ENCODE measurements at regions not wholly inside any gene's neighbourhood (a gene's known extent, or its start where the extent isn't known, plus 50 kb on each side); places are given as distances from the start of the nearest gene placed in this dataset.
"Not testable (repeated sequence)": the region's sequence is repeated elsewhere in the genome, so short reads cannot be mapped to it uniquely, and the experiment has no call there.

DNA sequence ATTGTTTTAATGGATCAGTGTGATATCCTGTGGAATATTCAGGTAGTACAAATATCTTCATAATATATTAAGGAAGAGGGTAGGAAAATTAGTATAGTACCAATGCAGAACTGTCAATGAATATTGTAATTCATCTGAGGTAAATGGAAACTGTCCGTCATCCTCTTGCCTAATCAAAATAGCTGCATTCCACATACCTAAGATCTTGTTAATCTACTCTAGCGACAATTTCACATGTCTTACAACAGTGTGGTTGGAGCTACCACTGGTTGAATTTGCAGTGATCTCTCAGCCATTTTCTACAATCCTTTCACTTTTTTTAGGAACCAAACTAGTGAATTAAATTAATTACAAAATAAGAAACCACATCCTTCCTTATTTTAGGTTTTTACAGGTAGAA, 117.5 kb downstream of the PCDH18 start:
- H3K9me3 ChIP-seq (ENCODE audit: control insufficient read depth, low read length): no peaks in the 10 kb centered on the region
- H3K4me2 ChIP-seq (ENCODE audit: low read length): no peak overlapping the region
- H2AFZ ChIP-seq: no peak overlapping the region
- no peak overlapping the region for H3K27ac ChIP-seq
- H3K79me2 ChIP-seq: no peaks in the 10 kb centered on the region
- no peak overlapping the region for H3K4me3 ChIP-seq (ENCODE audit: low read depth, low read length)
- H3K36me3 ChIP-seq (ENCODE audit: control insufficient read depth, insufficient read depth, low read length): no peaks in the 10 kb centered on the region
- no peaks in the 10 kb centered on the region for H3K27me3 ChIP-seq (ENCODE audit: control insufficient read depth, insufficient read depth, low read length)
- TF ChIP-seq, protein P1, sequence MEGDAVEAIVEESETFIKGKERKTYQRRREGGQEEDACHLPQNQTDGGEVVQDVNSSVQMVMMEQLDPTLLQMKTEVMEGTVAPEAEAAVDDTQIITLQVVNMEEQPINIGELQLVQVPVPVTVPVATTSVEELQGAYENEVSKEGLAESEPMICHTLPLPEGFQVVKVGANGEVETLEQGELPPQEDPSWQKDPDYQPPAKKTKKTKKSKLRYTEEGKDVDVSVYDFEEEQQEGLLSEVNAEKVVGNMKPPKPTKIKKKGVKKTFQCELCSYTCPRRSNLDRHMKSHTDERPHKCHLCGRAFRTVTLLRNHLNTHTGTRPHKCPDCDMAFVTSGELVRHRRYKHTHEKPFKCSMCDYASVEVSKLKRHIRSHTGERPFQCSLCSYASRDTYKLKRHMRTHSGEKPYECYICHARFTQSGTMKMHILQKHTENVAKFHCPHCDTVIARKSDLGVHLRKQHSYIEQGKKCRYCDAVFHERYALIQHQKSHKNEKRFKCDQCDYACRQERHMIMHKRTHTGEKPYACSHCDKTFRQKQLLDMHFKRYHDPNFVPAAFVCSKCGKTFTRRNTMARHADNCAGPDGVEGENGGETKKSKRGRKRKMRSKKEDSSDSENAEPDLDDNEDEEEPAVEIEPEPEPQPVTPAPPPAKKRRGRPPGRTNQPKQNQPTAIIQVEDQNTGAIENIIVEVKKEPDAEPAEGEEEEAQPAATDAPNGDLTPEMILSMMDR (IDR thresholded peaks at IDR 0.05): no peak
- H3K4me1 ChIP-seq: no peaks in the 10 kb centered on the region
- H3K9ac ChIP-seq: no peak overlapping the region

DNA sequence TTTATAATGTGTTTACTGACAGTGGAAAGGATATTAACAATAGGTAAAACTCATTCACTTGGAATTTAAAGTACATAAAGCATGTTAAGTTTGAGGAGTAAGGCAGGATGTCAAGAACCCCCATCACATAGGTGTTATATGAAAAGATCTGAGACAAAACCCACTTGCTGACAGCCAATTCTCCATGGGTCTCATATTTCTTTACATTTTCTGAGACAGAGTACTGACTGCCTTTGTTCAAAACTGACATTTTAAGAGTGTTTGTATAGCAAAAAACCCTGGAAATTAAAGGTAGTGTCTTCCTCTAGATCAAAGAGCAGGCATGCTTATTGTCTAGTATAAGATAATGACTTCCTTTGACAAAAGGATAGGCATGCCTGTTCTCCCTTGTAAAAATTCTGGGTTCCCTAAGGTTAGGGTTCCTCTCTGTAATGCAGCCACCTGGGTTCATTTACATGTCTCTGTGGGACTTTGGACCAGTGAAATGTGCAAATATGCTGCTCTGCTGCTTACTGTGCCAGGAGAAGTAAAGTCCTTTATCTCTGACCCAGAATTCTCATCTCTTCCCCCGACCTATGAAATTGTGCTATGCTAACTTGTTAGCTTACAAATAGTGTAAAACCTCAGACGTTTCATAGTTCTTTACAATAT, 123.6 kb downstream of the PCDH18 start:
- H3K9ac ChIP-seq: no peak overlapping the region
- no peaks in the 10 kb centered on the region for H3K9me3 ChIP-seq (ENCODE audit: control insufficient read depth, low read length)
- no peaks in the 10 kb centered on the region for H3K36me3 ChIP-seq (ENCODE audit: control insufficient read depth, insufficient read depth, low read length)
- no peaks in the 10 kb centered on the region for H3K27me3 ChIP-seq (ENCODE audit: control insufficient read depth, insufficient read depth, low read length)
- no peak overlapping the region for H3K27ac ChIP-seq
- H3K4me1 ChIP-seq: no peaks in the 10 kb centered on the region
- no peak overlapping the region for H2AFZ ChIP-seq
- no peak overlapping the region for H3K4me3 ChIP-seq (ENCODE audit: low read depth, low read length)
- no peaks in the 10 kb centered on the region for H3K79me2 ChIP-seq
- TF ChIP-seq, protein P1 (IDR thresholded peaks at IDR 0.05): no peak
- no peak overlapping the region for H3K4me2 ChIP-seq (ENCODE audit: low read length)

DNA sequence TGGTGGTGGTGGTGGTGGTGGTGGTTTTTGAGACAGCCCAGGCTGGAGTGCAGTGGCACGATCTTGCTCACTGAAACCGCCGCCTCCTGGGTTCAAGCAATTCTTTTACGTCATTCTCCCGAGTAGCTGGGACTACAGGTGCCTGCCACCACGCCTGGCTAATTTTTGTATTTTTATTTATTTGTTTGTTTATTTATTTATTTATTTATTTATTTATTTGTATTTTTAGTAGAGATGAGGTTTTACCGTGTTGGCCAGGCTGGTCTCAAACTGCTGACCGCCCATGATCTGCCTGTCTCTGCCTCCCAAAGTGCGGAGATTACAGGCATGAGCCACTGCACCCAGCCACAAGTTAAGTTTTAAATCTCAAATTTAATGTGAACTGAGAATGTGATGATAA, 126.5 kb downstream of the PCDH18 start:
- H3K27me3 ChIP-seq (ENCODE audit: control insufficient read depth, insufficient read depth, low read length); H3K27ac ChIP-seq; H3K4me1 ChIP-seq; H3K9ac ChIP-seq; H3K9me3 ChIP-seq (ENCODE audit: control insufficient read depth, low read length); H3K4me2 ChIP-seq (ENCODE audit: low read length); H2AFZ ChIP-seq; H3K79me2 ChIP-seq; H3K36me3 ChIP-seq (ENCODE audit: control insufficient read depth, insufficient read depth, low read length); H3K4me3 ChIP-seq (ENCODE audit: low read depth, low read length): not testable (repeated sequence)

DNA sequence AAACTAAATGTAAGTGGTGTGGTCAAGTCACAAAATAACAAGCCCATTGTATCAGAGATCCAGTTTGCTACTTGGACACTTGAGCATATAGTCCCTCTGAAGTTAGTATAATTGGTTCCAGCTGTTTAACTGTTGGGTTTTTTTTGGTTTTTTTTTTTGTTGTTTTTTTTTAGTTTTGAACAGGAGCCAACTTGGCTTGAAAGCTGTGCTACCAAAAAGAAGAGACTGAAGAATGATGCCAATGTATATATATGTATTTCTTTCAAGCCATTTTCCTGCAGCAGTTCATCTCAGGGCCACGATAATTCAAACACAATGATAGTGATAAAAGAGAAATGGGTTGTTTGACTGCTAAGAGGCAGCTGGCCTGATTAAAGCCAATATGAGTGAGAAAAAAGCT, 138.3 kb downstream of the PCDH18 start:
- Histone ChIP-seq H3K79me2 (no peaks in the 10 kb centered on the region), H3K36me3 (ENCODE audit: control insufficient read depth, insufficient read depth, low read length) (no peaks in the 10 kb centered on the region), H3K4me1 (no peaks in the 10 kb centered on the region), H3K27ac (no peak overlapping the region), H3K9me3 (ENCODE audit: control insufficient read depth, low read length) (no peaks in the 10 kb centered on the region), H3K27me3 (ENCODE audit: control insufficient read depth, insufficient read depth, low read length) (no peaks in the 10 kb centered on the region), H3K4me3 (ENCODE audit: low read depth, low read length) (no peak overlapping the region), H2AFZ (no peak overlapping the region), H3K4me2 (ENCODE audit: low read length) (no peak overlapping the region), H3K9ac (no peak overlapping the region)
- TF ChIP-seq, protein P1 (IDR thresholded peaks at IDR 0.05): no peak

GRCh38 chr4:137393044-137393443, 139.2 kb downstream of the PCDH18 start:
- Histone ChIP-seq H3K27me3 (ENCODE audit: control insufficient read depth, insufficient read depth, low read length) (no peaks in the 10 kb centered on the region), H3K27ac (no peak overlapping the region), H3K9me3 (ENCODE audit: control insufficient read depth, low read length) (no peaks in the 10 kb centered on the region), H3K36me3 (ENCODE audit: control insufficient read depth, insufficient read depth, low read length) (no peaks in the 10 kb centered on the region), H3K4me3 (ENCODE audit: low read depth, low read length) (no peak overlapping the region), H3K4me2 (ENCODE audit: low read length) (no peak overlapping the region), H2AFZ (no peak overlapping the region), H3K9ac (no peak overlapping the region), H3K4me1 (no peaks in the 10 kb centered on the region), H3K79me2 (no peaks in the 10 kb centered on the region)
- TF ChIP-seq, protein P1 (IDR thresholded peaks at IDR 0.05): no peak

Measured in parathyroid adenoma (tissue), 2 donors.